Progenitor cell of endocrine pancreas (in vitro differentiated cells): ENCODE measurements at regions not wholly inside any gene's neighbourhood (a gene's known extent, or its start where the extent isn't known, plus 50 kb on each side); places are given as distances from the start of the nearest gene placed in this dataset.

Experiments used
- DNase-seq: peaks from one replicate; pipeline ENCODE4 v3.0.0; 2021; ENCODE audit warnings: low spot score; ENCODE audit not compliant: unreplicated experiment
- H3K27ac Mint-ChIP-seq: 2 replicates; pipeline ENCODE4 v1.8.0; 2021; ENCODE audit warnings: mild to moderate bottlenecking, moderate library complexity, mixed read lengths
- H3K27me3 Mint-ChIP-seq: 2 replicates; pipeline ENCODE4 v1.8.0; 2021; ENCODE audit warnings: mixed read lengths
- H3K36me3 Mint-ChIP-seq: 2 replicates; pipeline ENCODE4 v1.8.0; 2022; ENCODE audit warnings: mixed read lengths; ENCODE audit not compliant: insufficient read depth
- H3K4me1 Mint-ChIP-seq: 2 replicates; pipeline ENCODE4 v1.8.0; 2021; ENCODE audit warnings: low read depth, mixed read lengths
- H3K4me3 Mint-ChIP-seq: 2 replicates; pipeline ENCODE4 v1.8.0; 2021; ENCODE audit warnings: low read depth, mild to moderate bottlenecking, moderate library complexity, mixed read lengths
- H3K9me3 Mint-ChIP-seq: 2 replicates; pipeline ENCODE4 v1.8.0; 2021; ENCODE audit warnings: low read depth, mixed read lengths
- CTCF ChIP-seq: fragments of 200-600 bp; sonication (generic); IDR thresholded peaks from one replicate; pipeline ENCODE4 v1.5.0; 2021; ENCODE audit warnings: antibody characterized with exemption, mild to moderate bottlenecking; ENCODE audit not compliant: unreplicated experiment

- H3K27me3 Mint-ChIP-seq, result no peaks in the 10 kb centered on the region
- H3K27ac Mint-ChIP-seq, result peak overlapping the region; percentile 33
- no peaks in the 10 kb centered on the region for H3K36me3 Mint-ChIP-seq
- H3K9me3 Mint-ChIP-seq, result no peaks in the 10 kb centered on the region
- DNase-seq, result no peak
- no peak overlapping the region for H3K4me3 Mint-ChIP-seq
- peaks cover under 1% of the 10 kb centered on the region for H3K4me1 Mint-ChIP-seq
- TF ChIP-seq CTCF, result no peak
Observed at GRCh38 chr11:21865541-21865940, 327.3 kb upstream of the ANO5 start.

GRCh38 chr11:21866781-21867180 lies 326.1 kb upstream of the ANO5 start:
- Mint-ChIP-seq H3K4me3 (no peak overlapping the region), H3K36me3 (no peaks in the 10 kb centered on the region), H3K9me3 (no peaks in the 10 kb centered on the region), H3K27ac (no peak overlapping the region), H3K27me3 (no peaks in the 10 kb centered on the region), H3K4me1 (no peaks in the 10 kb centered on the region)
- DNase-seq, result no peak
- TF ChIP-seq CTCF, result no peak

- Mint-ChIP-seq H3K9me3 (no peaks in the 10 kb centered on the region), H3K36me3 (no peaks in the 10 kb centered on the region), H3K4me3 (no peak overlapping the region), H3K27ac (no peak overlapping the region), H3K27me3 (no peaks in the 10 kb centered on the region), H3K4me1 (peaks cover 2% of the 10 kb centered on the region)
- TF ChIP-seq CTCF, result no peak
- DNase-seq, result no peak
Observed at GRCh38 chr11:21877151-21877550, 315.7 kb upstream of the ANO5 start.

- no peak for TF ChIP-seq CTCF
- Mint-ChIP-seq H3K9me3 (peaks cover 13% of the 10 kb centered on the region), H3K27ac (no peak overlapping the region), H3K36me3 (no peaks in the 10 kb centered on the region), H3K27me3 (no peaks in the 10 kb centered on the region), H3K4me1 (no peaks in the 10 kb centered on the region), H3K4me3 (no peak overlapping the region)
- no peak for DNase-seq
Observed at GRCh38 chr11:21883354-21883753, 309.5 kb upstream of the ANO5 start.

- TF ChIP-seq CTCF, result no peak
- no peak for DNase-seq
- H3K27me3 Mint-ChIP-seq, result no peaks in the 10 kb centered on the region
- H3K4me3 Mint-ChIP-seq, result no peak overlapping the region
- H3K9me3 Mint-ChIP-seq, result peaks cover 4% of the 10 kb centered on the region
- no peaks in the 10 kb centered on the region for H3K4me1 Mint-ChIP-seq
- H3K36me3 Mint-ChIP-seq, result no peaks in the 10 kb centered on the region
- no peak overlapping the region for H3K27ac Mint-ChIP-seq
Observed at GRCh38 chr11:21888814-21889213, 304.1 kb upstream of the ANO5 start.
